Uterus (tissue), 3 donors: ENCODE measurements at regions not wholly inside any gene's neighbourhood (a gene's known extent, or its start where the extent isn't known, plus 50 kb on each side); places are given as distances from the start of the nearest gene placed in this dataset.

Experiments used
- DNase-seq, 2 donors: peaks; one replicate each; pipeline ENCODE4 v3.0.0-alpha.2; 2019 to 2020
- H3K27ac ChIP-seq, 2 donors: fragments of 200-600 bp; sonication (generic); 1 replicate in 1 of 2; 2 replicates in 1 of 2; pipeline ENCODE4 v1.5.1; 2016 to 2018
- H3K27me3 ChIP-seq, 2 donors: fragments of 200-600 bp; sonication (generic); one replicate each; pipeline ENCODE4 v1.5.1; 2018 to 2019; ENCODE audit warnings: control low read depth in 1 of 2
- H3K36me3 ChIP-seq, 2 donors: fragments of 200-600 bp; sonication (generic); one replicate each; pipeline ENCODE4 v1.5.1; 2019; ENCODE audit warnings: control low read depth in 1 of 2
- H3K4me1 ChIP-seq, 2 donors: fragments of 200-600 bp; sonication (generic); one replicate each; pipeline ENCODE4 v1.5.1; 2018 to 2019; ENCODE audit warnings: control low read depth in 1 of 2
- H3K4me3 ChIP-seq, 2 donors: fragments of 200-600 bp; sonication (generic); 1 replicate in 1 of 2; 2 replicates in 1 of 2; pipeline ENCODE4 v1.5.1; 2018 to 2019; ENCODE audit warnings: mild to moderate bottlenecking in 1 of 2
- H3K9me3 ChIP-seq, 2 donors: fragments of 200-600 bp; sonication (generic); one replicate each; pipeline ENCODE4 v1.5.1; 2019; ENCODE audit warnings: control low read depth in 1 of 2
- POLR2A ChIP-seq, 2 donors: fragments of 450-650 bp; IDR thresholded peaks; one replicate each; pipeline ENCODE4 v1.6.1; 2016; ENCODE audit warnings: antibody characterized with exemption in 2 of 2, mild to moderate bottlenecking in 1 of 2, moderate library complexity in 1 of 2
- intact Hi-C: fragments of 100-400 bp; cut with DNase I; formaldehyde crosslinking; loops from one replicate; pipeline ENCODE4 v1.15.1; 2023; ENCODE audit warnings: low total_unique reads
- TF ChIP-seq, protein P1 (sequence below), 4 experiments: fragments of 200-600 bp in 2 of 4; fragments of 450-650 bp in 2 of 4; sonication (generic) in 2 of 4; IDR thresholded peaks; one replicate each; pipeline ENCODE4 v1.5.1; 2016 to 2019; ENCODE audit warnings: antibody characterized with exemption in 4 of 4, mild to moderate bottlenecking in 2 of 4, moderate library complexity in 1 of 4
- donor health status: DM: yes; HTN: yes; CAD: no.

DNA sequence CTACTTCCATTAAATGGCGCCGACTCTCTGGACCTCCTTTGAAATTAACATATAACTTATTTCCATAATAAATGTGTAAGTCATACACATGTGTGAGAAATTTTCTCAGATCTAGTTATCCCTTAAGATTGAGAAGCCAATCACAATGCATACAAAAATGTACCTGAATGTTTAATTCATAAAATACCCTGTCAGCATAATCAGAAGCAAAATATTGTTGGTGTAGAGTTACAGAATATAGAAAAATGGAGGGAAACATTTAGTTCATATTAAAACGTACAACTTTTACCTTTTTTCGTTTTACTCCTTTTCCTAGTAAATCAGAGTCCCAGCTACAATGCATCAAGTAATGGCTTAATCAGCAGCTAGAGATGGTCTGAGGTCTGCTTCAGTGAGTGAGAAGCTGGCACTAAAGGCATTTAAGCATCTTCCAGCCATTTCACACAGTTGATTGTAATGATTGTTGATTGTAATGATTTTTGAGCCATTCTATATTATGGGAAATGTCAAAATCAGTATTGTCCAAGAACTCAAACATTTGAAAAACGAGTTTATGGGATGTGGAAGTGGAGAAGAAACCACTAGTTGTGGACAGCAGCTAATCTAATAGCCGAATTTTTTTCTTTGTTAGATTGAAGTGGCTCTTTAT, 81.8 kb downstream of the ANXA1 start:
- intact Hi-C loops: no loop called here
- Histone ChIP-seq H3K27me3 (no peaks in the 10 kb centered on the region), H3K9me3 (no peaks in the 10 kb centered on the region), H3K27ac (no peak overlapping the region), H3K4me1 (no peaks in the 10 kb centered on the region), H3K4me3 (no peak overlapping the region), H3K36me3 (no peaks in the 10 kb centered on the region)
- DNase-seq: no peak
- TF ChIP-seq, protein P1, sequence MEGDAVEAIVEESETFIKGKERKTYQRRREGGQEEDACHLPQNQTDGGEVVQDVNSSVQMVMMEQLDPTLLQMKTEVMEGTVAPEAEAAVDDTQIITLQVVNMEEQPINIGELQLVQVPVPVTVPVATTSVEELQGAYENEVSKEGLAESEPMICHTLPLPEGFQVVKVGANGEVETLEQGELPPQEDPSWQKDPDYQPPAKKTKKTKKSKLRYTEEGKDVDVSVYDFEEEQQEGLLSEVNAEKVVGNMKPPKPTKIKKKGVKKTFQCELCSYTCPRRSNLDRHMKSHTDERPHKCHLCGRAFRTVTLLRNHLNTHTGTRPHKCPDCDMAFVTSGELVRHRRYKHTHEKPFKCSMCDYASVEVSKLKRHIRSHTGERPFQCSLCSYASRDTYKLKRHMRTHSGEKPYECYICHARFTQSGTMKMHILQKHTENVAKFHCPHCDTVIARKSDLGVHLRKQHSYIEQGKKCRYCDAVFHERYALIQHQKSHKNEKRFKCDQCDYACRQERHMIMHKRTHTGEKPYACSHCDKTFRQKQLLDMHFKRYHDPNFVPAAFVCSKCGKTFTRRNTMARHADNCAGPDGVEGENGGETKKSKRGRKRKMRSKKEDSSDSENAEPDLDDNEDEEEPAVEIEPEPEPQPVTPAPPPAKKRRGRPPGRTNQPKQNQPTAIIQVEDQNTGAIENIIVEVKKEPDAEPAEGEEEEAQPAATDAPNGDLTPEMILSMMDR (IDR thresholded peaks at IDR 0.05): no peak
- no peak for TF ChIP-seq POLR2A (IDR thresholded peaks at IDR 0.05)

DNA sequence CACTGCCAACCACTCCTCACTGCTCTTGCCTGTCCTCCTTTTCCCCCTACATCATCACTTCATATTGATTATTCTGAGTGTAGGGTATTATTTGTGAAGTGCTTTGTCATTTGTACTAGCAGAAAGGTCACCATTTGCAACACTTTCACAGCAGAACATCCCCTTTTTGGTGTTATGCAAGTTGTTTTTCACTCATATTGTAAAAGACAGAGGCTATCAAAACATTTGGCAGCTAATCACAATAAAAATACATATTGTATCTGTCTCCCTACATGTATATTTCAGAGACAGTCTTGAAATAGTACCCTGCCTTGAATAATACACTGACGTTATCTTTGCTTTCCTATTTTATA, 82.3 kb downstream of the ANXA1 start:
- H3K4me1 ChIP-seq: no peaks in the 10 kb centered on the region
- TF ChIP-seq, protein P1 (IDR thresholded peaks at IDR 0.05): no peak
- no peak for TF ChIP-seq POLR2A (IDR thresholded peaks at IDR 0.05)
- no peaks in the 10 kb centered on the region for H3K36me3 ChIP-seq
- H3K27me3 ChIP-seq: no peaks in the 10 kb centered on the region
- H3K27ac ChIP-seq: no peak overlapping the region
- no peak for DNase-seq
- H3K4me3 ChIP-seq: no peak overlapping the region
- intact Hi-C loops: no loop called here
- H3K9me3 ChIP-seq: no peaks in the 10 kb centered on the region

DNA sequence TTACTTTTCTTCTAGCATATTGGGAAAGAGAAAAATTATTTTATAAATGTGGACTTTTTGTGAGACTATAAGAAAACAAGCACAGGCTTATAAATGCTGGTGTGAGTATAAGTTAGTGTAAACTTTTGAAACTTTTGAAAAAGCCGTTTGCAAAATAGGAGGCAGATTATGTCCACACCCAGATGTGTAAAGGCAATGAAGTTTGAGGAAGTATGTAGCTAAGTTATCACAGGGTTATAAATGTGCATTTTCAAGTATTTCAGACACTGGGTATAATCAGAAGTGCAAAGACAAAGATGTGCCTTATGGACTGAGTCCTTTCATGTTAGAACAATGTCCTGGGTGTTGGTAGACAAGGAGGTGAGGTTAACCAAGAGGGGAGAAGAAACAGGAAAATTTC, 85.5 kb downstream of the ANXA1 start:
- Histone ChIP-seq H3K36me3 (no peaks in the 10 kb centered on the region), H3K27ac (no peak overlapping the region), H3K27me3 (no peaks in the 10 kb centered on the region), H3K4me3 (no peak overlapping the region), H3K4me1 (no peaks in the 10 kb centered on the region), H3K9me3 (no peaks in the 10 kb centered on the region)
- TF ChIP-seq, protein P1 (IDR thresholded peaks at IDR 0.05): no peak
- no peak for TF ChIP-seq POLR2A (IDR thresholded peaks at IDR 0.05)
- intact Hi-C loops: no loop called here
- DNase-seq: no peak

DNA sequence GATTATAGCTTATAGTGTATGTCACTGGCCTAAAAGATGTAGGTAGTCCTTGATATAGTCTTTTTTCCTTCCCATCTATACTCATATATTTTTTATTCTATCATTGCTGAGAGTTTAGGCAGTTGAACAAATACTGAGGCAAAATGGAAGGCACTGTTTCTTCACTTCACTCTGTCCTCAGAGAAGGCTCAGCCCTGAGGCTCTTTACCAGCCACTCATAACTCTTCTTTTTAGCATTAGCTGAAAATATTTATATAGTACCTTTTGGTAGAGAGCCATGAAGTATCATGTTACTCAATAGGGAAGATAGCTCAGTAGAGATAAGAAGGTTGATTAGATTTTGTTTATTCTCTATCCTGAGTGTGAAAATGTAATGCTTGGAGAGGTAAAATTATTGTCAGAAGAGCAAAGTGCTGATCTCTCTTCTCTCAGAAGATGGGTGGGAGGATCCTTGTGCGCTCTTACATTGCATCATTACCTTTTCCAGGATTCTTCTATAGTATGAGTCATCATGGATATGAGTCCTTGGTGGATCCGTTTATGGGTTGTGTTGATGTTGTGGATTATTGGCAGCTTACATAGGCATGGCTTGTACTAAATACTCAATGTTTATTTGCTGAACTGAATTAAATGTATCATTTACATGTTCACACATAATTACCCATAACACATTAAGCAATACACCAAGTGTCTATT, 88.1 kb downstream of the ANXA1 start:
- H3K4me1 ChIP-seq: no peaks in the 10 kb centered on the region
- no peak overlapping the region for H3K27ac ChIP-seq
- no peaks in the 10 kb centered on the region for H3K27me3 ChIP-seq
- TF ChIP-seq, protein P1 (IDR thresholded peaks at IDR 0.05): no peak
- no peak for TF ChIP-seq POLR2A (IDR thresholded peaks at IDR 0.05)
- no peak overlapping the region for H3K4me3 ChIP-seq
- intact Hi-C loops: no loop called here
- H3K36me3 ChIP-seq: no peaks in the 10 kb centered on the region
- no peak for DNase-seq
- H3K9me3 ChIP-seq: no peaks in the 10 kb centered on the region

DNA sequence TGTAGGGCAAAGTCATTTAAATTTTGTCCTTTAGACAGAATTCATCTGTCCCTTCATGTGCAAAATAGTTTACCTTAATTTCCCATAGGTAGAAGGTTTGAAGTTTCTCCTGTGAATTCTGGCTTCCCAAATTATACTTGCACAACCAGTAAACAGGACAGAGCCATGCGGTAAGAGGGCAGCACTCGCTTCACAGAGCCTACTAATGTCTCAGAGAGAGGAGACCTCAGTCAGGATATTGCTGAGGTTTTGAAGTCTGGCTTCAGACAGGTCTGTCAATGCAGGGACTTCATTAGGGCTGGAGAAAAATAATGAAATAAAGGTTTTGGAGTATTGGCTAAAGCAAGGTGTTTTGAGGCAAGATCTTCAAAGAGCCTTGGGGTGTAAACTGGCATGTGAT, 91.4 kb downstream of the ANXA1 start:
- Histone ChIP-seq H3K4me3 (no peak overlapping the region), H3K9me3 (no peaks in the 10 kb centered on the region), H3K27me3 (no peaks in the 10 kb centered on the region), H3K4me1 (no peaks in the 10 kb centered on the region), H3K27ac (no peak overlapping the region), H3K36me3 (no peaks in the 10 kb centered on the region)
- intact Hi-C loops: no loop called here
- no peak for DNase-seq
- no peak for TF ChIP-seq POLR2A (IDR thresholded peaks at IDR 0.05)
- TF ChIP-seq, protein P1 (IDR thresholded peaks at IDR 0.05): no peak
